Gastroesophageal sphincter (tissue), 4 donors: ENCODE measurements at regions not wholly inside any gene's neighbourhood (a gene's known extent, or its start where the extent isn't known, plus 50 kb on each side); places are given as distances from the start of the nearest gene placed in this dataset.

Experiments used
- ATAC-seq: fragments of 150-250 bp; one replicate; pipeline ENCODE4 v1.9.1; 2016; ENCODE audit warnings: mild to moderate bottlenecking, moderate library complexity
- H3K27ac ChIP-seq, 4 donors: fragments of 200-600 bp; sonication (generic) in 3 of 4; 1 replicate in 3 of 4; 2 replicates in 1 of 4; pipeline ENCODE4 v1.5.1; 2016 to 2019
- H3K27me3 ChIP-seq: fragments of 200-600 bp; sonication (generic); one replicate; pipeline ENCODE4 v1.5.1; 2019
- H3K36me3 ChIP-seq, 2 donors: fragments of 200-600 bp; sonication (generic); one replicate each; pipeline ENCODE4 v1.5.1; 2019; ENCODE audit warnings: control low read depth in 1 of 2
- H3K4me1 ChIP-seq, 3 donors: fragments of 200-600 bp; sonication (generic); 1 replicate in 2 of 3; 2 replicates in 1 of 3; pipeline ENCODE4 v1.5.1; 2016 to 2019; ENCODE audit warnings: control low read depth in 2 of 3
- H3K4me3 ChIP-seq, 2 donors: fragments of 200-600 bp; sonication (generic); one replicate each; pipeline ENCODE4 v1.5.1; 2019; ENCODE audit warnings: mild to moderate bottlenecking in 1 of 2, moderate library complexity in 1 of 2
- H3K9me3 ChIP-seq, 3 donors: fragments of 200-600 bp; sonication (generic); one replicate each; pipeline ENCODE4 v1.5.1; 2017 to 2019; ENCODE audit warnings: control low read depth in 2 of 3
- EP300 ChIP-seq: sonication (generic); formaldehyde crosslinking; IDR thresholded peaks from one replicate; pipeline ENCODE4 v1.6.1; 2017; ENCODE audit warnings: antibody characterized with exemption, mild to moderate bottlenecking
- POLR2A ChIP-seq, 2 donors: fragments of 450-650 bp; IDR thresholded peaks; one replicate each; pipeline ENCODE4 v1.6.1; 2017; ENCODE audit warnings: antibody characterized with exemption in 2 of 2, mild to moderate bottlenecking in 2 of 2, moderate library complexity in 1 of 2
- POLR2AphosphoS5 ChIP-seq: sonication (generic); formaldehyde crosslinking; IDR thresholded peaks from one replicate; pipeline ENCODE4 v1.6.1; 2017; ENCODE audit warnings: antibody characterized with exemption
- whole genome bisulfite sequencing, 2 donors: methylation state at CpG; one replicate each; pipeline ENCODE4 v1.1.5; 2018; ENCODE audit warnings: low coverage in 1 of 2; 5-methylcytosine and 5-hydroxymethylcytosine counted together
- TF ChIP-seq, protein P1 (sequence below), 4 experiments: fragments of 200-600 bp in 2 of 4; fragments of 450-650 bp in 2 of 4; sonication (generic) in 1 of 4; IDR thresholded peaks; one replicate each; pipeline ENCODE4 v1.5.1; 2017 to 2019; ENCODE audit warnings: antibody characterized with exemption in 4 of 4, mild to moderate bottlenecking in 2 of 4, moderate library complexity in 2 of 4

DNA sequence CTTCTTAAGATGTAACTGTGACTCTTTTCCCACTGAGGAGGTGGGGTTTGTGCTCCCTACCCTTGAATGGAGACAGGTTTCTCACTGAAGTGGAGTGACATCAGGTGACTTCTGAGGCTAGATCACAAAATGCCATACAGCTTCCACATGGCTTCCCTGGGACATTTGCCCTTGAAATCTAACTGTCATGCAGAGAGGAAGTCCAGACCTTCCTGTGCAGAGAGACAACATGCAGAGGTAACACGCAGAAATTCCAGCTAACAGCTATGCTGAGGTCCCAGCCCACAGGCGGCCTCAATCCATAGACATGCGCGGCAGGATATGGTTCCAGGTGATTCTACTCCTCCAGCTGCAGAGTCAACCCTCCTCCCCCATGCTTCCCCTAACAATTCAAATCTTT, 119.0 kb downstream of the TRIB2 start:
- ATAC-seq: no peak
- H3K9me3 ChIP-seq: no peaks in the 10 kb centered on the region
- 61 to 81% methylated on average over 4 of the region's 4 CpGs for WGBS, 2 donors
- no peaks in the 10 kb centered on the region for H3K27me3 ChIP-seq
- no peak overlapping the region for H3K4me3 ChIP-seq
- no peaks in the 10 kb centered on the region for H3K36me3 ChIP-seq
- H3K4me1 ChIP-seq: no peaks in the 10 kb centered on the region
- TF ChIP-seq EP300 (no peak), POLR2AphosphoS5 (no peak), POLR2A (IDR thresholded peaks at IDR 0.05) (no peak)
- TF ChIP-seq, protein P1, sequence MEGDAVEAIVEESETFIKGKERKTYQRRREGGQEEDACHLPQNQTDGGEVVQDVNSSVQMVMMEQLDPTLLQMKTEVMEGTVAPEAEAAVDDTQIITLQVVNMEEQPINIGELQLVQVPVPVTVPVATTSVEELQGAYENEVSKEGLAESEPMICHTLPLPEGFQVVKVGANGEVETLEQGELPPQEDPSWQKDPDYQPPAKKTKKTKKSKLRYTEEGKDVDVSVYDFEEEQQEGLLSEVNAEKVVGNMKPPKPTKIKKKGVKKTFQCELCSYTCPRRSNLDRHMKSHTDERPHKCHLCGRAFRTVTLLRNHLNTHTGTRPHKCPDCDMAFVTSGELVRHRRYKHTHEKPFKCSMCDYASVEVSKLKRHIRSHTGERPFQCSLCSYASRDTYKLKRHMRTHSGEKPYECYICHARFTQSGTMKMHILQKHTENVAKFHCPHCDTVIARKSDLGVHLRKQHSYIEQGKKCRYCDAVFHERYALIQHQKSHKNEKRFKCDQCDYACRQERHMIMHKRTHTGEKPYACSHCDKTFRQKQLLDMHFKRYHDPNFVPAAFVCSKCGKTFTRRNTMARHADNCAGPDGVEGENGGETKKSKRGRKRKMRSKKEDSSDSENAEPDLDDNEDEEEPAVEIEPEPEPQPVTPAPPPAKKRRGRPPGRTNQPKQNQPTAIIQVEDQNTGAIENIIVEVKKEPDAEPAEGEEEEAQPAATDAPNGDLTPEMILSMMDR (IDR thresholded peaks at IDR 0.05): no peak
- H3K27ac ChIP-seq: no peak overlapping the region

DNA sequence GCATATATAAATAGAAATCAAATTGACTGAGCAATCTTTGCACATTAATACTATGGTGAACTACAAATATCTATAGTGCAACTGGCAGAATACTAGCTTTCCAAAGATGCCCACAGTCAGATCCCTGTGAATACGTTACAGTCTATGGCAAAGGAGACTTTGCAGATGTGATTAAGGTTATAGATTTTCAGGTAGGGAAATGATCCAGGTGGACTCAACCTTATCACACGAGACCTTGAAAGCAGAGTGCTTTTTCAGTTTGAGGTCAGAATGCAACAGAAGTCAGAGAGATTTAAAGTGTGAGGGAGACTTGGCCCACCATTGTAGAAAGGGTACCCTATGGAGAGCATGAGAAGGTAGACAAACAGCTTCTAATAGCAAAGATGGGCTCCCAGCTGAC, 122.6 kb downstream of the TRIB2 start:
- H3K27me3 ChIP-seq: no peaks in the 10 kb centered on the region
- TF ChIP-seq POLR2AphosphoS5: no peak
- TF ChIP-seq, protein P1 (IDR thresholded peaks at IDR 0.05): no peak
- TF ChIP-seq POLR2A (IDR thresholded peaks at IDR 0.05): no peak
- no peak for TF ChIP-seq EP300
- no peaks in the 10 kb centered on the region for H3K9me3 ChIP-seq
- ATAC-seq: no peak
- H3K36me3 ChIP-seq: no peaks in the 10 kb centered on the region
- H3K4me3 ChIP-seq: no peak overlapping the region
- H3K27ac ChIP-seq: no peak overlapping the region
- H3K4me1 ChIP-seq: peaks cover 0 to 2% (median 0%) of the 10 kb centered on the region in 3 donors
- WGBS, 2 donors: 88 to 100% methylated on average over 2 of the region's 2 CpGs

DNA sequence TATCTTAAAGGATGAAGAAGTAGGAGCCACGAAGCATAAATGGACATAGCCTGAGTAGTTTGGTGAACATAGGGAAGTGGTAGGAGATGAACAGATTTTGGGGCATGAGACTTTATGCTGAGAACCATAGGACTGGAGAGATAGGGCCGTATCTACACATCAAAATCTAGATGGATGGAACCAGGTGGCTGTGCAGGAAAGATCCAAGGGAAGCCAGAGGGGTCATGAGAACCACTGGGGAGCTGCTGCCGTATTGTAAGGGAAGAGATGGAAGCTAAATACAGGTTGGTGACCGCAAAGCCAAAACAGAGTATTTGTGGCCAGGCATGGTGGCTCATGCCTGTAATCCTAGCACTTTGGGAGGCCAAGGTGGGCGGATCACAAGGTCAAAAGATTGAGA, 124.3 kb downstream of the TRIB2 start:
- Histone ChIP-seq H3K27ac (no peak overlapping the region), H3K4me1 (peaks cover 0 to 11% (median 0%) of the 10 kb centered on the region in 3 donors), H3K27me3 (no peaks in the 10 kb centered on the region), H3K36me3 (no peaks in the 10 kb centered on the region), H3K9me3 (no peaks in the 10 kb centered on the region), H3K4me3 (no peak overlapping the region)
- TF ChIP-seq, protein P1 (IDR thresholded peaks at IDR 0.05): no peak
- no peak for TF ChIP-seq POLR2AphosphoS5
- no peak for TF ChIP-seq POLR2A (IDR thresholded peaks at IDR 0.05)
- no peak for TF ChIP-seq EP300
- 95 to 97% methylated on average over 5 of the region's 5 CpGs for WGBS, 2 donors
- ATAC-seq: no peak

DNA sequence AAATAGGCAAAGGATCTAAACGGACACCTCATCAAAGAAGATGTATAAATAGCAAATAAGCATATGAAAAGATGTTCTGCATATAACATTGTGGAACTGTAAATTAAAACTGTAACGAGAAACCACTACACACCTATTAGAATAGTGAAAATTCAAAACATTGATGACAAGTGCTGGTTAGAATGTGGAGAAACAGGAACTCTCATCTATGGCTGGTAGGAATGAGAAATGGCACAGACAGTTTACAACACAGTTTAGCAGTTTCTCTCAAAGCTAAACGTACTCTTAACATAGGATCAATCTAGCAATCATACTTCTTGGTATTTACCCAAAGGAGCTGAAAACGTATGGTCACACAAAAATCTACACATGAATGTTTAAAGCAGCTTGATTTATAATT, 126.2 kb downstream of the TRIB2 start:
- Histone ChIP-seq H3K9me3 (no peaks in the 10 kb centered on the region), H3K27me3 (no peaks in the 10 kb centered on the region), H3K36me3 (no peaks in the 10 kb centered on the region), H3K27ac (no peak overlapping the region), H3K4me3 (no peak overlapping the region), H3K4me1 (peaks cover 0 to 11% (median 0%) of the 10 kb centered on the region in 3 donors)
- TF ChIP-seq, protein P1 (IDR thresholded peaks at IDR 0.05): no peak
- TF ChIP-seq EP300 (no peak), POLR2AphosphoS5 (no peak), POLR2A (IDR thresholded peaks at IDR 0.05) (no peak)
- WGBS, 2 donors: 80 to 88% methylated on average over 4 of the region's 4 CpGs
- no peak for ATAC-seq

DNA sequence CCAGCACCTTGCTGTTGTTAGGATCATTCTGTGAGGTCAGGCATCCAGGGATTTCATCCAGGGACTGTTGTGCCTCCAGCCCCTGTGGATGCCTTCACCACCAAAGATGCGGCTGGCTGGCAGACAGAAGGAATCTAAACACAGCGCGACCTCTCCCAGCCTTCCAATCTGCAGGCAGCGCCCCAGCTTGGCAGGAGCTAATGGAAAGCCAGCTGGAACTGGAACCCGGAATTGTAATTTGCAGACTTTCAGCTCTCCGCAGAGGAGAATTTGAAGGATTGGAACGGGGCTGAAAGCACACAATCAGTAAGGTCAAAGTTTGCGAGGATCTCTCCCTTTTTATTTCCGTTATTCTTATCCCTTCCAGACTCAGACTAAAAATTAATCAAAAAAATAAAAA, 127.8 kb downstream of the TRIB2 start:
- no peaks in the 10 kb centered on the region for H3K27me3 ChIP-seq
- no peak overlapping the region for H3K27ac ChIP-seq
- H3K4me1 ChIP-seq: peaks cover 0 to 11% (median 0%) of the 10 kb centered on the region in 3 donors
- no peak overlapping the region for H3K4me3 ChIP-seq
- no peak for ATAC-seq
- no peak for TF ChIP-seq POLR2A (IDR thresholded peaks at IDR 0.05)
- TF ChIP-seq, protein P1 (IDR thresholded peaks at IDR 0.05): no peak
- TF ChIP-seq POLR2AphosphoS5: no peak
- TF ChIP-seq EP300: no peak
- 17 to 60% methylated on average over 2 to 9 of the region's 9 CpGs for WGBS, 2 donors
- H3K9me3 ChIP-seq: no peaks in the 10 kb centered on the region
- no peaks in the 10 kb centered on the region for H3K36me3 ChIP-seq
